Left lobe of liver (tissue), 2 donors: ENCODE measurements at regions not wholly inside any gene's neighbourhood (a gene's known extent, or its start where the extent isn't known, plus 50 kb on each side); places are given as distances from the start of the nearest gene placed in this dataset.
A peak's percentile ranks its signal among the peaks of the same experiment; 100 is the strongest.

ENCODE experiments used
- ATAC-seq: fragments of 200-7000 bp; cut with Tn5 transposase; one replicate; pipeline ENCODE4 v1.9.1; 2020; ENCODE audit warnings: mild to moderate bottlenecking, moderate library complexity
- DNase-seq: peaks from one replicate; pipeline ENCODE4 v3.0.0-alpha.2; 2020; ENCODE audit warnings: low spot score
- donor health status: DM: no; HTN: no; CAD: no; lungs with moderate emphysema.
- donor health status: DM: no; HTN: yes; CAD: no.

DNA sequence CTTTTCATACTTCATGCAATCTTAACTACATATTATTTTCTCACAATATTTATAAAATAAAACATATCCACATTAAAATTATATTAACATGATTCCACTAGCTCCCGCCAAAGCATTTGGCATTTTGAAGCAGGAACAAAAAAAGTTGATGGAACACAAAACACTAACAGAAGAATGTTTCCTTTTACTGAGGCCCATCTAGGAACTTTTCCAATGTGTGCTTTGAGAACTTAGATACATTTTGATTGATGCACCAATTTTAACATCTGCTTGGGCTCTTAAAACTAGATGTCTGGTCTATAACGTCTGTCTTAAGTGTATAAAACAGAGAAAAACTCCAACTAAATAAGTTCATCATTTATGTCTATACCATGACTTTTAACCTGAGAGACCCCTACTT is 1214.8 kb downstream of the SORCS1 start:
- ATAC-seq (no peak), DNase-seq (no peak)

DNA sequence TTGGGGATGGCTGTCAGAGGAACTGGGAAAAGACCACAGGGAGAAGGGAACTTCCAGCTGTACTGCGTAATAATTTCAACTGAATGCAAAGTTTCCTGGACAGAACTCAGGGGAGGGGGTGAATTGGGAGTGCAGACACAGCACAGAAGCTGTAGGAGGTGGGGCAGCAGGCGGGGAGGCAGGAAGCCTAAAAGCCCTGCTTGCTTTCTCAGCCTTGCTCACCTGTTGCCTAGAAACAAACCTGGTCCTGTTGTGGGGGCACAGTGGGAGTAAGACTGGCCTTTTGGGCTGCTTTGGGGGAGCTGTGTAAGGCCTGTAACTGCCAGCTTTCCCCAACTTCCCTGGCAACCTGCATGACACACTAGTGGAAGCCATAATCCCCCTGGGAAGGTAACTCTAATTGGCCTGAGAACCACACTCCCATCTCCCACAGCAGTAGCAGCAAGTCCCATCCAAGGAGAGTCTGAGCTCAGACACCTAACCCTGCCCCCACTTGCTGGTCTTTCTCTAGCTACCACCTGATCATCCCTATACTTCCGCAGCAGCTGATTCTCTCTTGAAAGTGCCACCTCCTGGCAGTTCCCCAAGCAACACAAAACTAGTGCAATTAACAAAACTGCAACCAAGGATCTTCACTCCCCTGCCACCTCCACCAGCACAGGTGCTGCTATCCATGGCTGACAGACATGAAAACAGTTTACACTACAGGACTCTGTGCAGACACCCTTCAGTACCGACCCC is 1239.3 kb downstream of the SORCS1 start:
- ATAC-seq (no peak), DNase-seq (no peak)

DNA sequence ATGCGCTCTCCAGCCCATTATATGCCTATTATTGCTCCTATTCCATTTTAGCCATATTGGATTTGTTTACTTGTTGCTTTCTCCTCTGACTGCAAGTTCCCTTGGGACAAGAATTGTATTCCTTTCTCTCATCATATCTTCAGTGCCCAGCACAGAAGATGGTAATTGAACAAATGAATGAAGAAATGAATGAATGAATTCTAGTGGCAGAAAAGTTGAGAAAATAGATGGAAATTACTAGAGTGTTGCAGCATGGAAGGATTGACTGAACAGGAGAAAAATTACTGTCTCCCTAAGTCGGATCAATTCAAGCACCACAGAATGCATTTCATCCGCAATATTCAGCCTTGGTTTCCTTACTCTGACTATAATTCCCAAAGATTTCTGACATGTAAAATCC is 1243.2 kb downstream of the SORCS1 start:
- no peak for ATAC-seq

DNA sequence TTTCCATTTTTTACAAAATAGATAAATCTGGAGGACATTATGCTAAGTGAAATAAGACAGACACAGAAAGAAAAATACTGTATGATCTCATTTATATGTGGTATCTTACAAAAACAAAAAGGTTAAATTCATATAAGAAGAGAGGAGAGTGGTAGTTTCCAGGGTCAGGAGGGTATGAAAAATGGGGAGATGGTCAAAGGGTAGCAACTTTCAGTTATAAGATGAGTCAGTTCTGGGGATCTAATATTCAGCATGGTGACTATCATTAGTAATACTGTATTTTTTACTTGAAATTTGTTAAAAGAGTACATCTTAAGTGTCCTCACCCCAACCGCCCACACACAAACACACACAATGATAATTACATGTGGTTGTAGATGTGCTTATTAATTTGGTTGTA is 1250.1 kb downstream of the SORCS1 start:
- no peak for ATAC-seq
- no peak for DNase-seq

More for the DNA sequence above, 1243.2 kb downstream of the SORCS1 start:
- DNase-seq = no peak

DNA sequence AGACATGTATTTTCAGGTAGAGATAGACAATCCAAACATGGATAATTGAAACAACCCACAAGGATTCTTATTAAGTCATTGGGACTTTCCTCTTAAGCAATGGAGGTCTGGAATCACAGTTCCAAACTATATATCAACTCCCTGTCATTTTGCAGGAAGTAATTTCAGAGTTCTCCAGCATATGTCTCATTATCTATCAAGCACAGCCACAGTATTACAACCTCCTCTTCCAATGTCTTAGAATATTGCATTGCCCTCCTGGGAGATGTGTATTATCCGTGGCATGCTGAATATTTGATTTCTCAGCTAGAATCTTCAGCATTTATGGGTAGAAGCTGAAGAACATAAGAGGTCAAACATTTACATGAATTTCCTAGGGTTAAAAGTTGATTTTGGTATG is 1255.8 kb downstream of the SORCS1 start:
- ATAC-seq = no peak
- no peak for DNase-seq

DNA sequence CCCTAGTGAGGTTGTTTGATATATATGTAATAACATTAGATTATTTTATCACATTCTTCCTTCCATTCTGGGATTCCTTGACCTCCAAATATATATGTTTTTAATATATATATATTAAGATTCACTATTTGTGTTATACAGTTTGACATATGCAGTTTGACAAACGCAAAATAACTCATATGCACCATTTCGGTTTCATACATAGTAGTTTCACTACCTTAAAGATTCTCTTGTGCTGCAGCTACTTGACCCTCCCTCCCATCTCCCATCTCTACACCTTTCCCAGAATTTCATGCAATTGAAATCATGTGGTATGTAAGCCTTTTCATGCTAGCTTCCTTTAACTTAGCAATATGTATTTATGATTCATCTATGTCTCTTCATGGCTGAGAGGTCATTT is 1244.4 kb downstream of the SORCS3 start:
- DNase-seq (no peak), ATAC-seq (no peak)

DNA sequence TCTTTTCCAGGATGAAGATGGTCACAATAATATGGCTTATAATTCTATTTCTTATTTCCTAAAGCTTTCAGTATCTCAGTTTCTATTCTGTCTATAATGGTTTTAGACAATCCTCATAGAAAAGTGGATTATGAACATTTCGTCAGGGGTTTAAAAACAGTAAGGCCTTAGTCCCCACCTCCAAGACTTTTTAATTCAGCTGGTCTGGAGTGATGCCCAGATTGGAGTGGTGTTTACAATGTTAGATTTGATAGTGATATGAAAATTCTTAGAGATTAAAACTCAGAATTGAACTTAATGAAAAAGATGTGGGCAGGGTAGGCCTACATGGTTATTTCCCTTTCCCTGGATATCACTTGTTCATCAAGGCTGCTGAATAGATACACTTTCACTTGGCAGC is 1238.3 kb downstream of the SORCS3 start:
- DNase-seq = no peak
- no peak for ATAC-seq

DNA sequence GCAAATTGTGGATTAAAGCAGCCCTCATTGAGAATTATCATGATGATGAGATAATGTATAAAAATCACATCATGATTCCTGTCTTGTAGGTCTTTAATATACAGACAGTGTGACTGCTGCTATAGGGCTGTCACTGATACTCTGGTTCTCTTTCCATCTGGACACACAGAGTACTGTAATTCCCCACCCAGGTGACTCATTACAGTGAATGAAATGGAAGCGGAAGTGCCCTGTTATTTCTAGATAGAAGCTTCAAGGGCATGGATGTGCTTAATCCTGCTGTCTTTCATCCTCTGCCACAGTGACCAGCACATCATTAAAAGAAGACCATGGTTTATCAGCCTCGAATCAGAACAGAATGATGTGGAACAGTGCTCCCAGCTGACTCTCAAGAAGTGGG is 1234.0 kb downstream of the SORCS3 start:
- ATAC-seq = no peak
- DNase-seq = no peak

DNA sequence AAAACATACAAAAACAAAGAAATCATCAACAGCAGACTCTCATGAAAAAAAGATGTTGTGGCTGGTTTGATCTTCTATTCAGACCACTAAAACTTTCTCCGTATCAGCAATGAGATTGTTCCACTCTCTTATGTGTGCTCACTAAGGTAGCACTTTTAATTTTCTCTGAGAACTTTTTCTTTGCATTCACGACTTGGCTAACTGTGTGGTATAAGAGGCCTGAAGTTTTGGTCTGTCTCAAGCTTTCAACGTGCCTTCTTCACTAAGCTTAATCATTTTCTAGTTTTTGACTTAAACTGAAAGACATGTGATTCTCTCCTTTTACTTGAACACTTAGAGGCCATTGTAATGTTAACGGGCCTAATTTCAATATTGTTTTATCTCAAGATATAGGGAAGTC is 1231.6 kb downstream of the SORCS3 start:
- no peak for ATAC-seq
- DNase-seq = no peak

DNA sequence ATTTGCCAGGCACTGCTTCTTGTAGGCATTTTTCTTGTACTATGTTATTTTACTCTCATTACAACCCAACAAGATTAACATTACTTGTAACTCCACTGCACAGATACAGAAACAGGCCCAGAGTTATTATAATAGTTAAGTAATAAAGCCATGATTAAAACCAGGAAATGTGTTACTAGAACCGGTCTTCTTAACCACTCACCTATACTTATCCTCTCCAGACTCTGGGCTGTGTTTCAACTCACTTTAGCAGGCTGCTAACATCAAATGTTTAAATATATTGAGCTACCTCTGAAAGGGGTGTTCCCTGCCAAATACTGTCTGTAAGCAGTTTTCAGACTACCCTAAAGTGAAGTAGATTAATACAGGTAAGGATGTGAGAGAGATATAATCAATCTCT is 1227.8 kb downstream of the SORCS3 start:
- ATAC-seq (no peak), DNase-seq (no peak)

DNA sequence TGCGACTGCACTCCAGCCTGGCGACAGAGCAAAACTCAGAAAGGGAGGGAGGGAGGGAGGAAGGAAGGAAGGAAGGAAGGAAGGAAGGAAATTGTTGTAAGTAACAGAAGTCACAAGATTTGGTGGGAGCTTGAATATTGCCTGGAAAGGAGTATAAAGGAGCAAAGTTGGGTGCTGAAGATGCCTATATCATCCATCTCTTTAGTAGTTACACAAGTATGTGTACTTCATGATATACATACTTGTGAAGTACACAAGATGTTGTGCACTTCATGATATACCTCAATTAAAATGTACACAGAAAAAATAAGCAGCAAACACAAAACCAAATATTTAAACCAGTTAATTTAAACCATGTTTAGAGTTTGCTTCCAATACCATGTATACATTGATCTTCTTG is 1223.8 kb downstream of the SORCS3 start:
- ATAC-seq = no peak
- no peak for DNase-seq

DNA sequence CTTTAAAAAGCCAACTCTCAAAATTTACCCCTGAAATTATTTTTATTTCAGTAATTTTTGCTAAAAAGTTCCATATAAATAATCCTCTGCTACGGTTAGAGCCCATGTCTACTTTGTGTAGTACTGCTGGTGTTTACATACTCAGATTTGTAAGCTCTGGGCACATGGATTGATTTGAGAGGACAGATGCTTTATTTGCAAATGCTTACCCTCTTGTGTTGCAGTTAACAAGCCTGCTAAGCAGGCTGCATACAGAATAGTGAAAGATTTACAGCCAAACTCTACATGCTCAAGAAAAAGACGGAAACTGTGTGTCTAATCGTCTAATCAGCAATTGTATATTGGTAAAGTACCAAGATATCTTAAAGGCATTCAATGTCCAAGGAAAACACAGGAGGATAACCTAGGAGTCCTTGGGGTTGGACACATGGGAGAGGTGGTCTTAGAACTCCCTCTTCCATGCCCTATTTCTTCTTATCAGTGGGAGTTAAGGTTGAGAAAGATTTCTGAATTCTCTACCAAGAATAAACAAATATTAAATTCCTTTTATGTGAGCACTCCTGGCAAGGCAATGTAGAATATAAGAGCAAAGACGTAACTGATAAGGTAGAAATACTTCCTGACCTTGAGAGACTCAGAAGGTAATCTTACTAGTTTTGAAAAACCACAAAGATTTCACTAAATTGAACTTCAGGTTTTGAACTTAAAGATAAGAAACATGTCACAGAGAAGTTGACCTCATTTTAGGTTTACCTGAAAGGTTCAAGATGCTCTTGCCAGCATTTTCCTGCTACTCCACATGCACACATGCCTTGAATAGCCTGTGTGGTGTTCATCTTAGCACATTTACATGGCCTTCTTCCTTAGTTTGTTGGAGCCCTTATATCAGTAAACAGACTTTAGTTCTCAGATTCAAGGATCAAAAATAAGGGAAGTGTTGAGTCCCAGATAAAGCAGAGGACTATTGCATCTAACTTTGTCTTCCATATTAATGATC is 1216.5 kb downstream of the SORCS3 start:
- no peak for DNase-seq
- ATAC-seq = no peak

DNA sequence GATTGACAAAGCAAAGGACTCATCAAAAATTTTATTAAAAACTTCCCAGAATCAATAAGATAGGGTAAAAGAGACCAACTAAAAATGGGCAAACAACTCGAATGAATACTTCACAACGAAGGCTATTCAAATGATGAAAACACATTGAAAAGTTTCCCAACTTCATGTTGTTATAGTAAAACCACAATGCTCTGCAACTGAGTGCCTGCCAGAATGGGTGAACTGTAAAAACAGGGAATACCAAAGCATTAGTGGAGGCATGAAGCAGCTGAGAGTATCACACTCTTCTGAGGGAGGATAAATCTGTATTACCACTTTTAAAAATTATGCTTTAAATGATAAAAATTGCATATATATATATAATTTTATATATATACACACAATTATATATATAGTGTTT is 1214.7 kb downstream of the SORCS3 start:
- no peak for ATAC-seq

DNA sequence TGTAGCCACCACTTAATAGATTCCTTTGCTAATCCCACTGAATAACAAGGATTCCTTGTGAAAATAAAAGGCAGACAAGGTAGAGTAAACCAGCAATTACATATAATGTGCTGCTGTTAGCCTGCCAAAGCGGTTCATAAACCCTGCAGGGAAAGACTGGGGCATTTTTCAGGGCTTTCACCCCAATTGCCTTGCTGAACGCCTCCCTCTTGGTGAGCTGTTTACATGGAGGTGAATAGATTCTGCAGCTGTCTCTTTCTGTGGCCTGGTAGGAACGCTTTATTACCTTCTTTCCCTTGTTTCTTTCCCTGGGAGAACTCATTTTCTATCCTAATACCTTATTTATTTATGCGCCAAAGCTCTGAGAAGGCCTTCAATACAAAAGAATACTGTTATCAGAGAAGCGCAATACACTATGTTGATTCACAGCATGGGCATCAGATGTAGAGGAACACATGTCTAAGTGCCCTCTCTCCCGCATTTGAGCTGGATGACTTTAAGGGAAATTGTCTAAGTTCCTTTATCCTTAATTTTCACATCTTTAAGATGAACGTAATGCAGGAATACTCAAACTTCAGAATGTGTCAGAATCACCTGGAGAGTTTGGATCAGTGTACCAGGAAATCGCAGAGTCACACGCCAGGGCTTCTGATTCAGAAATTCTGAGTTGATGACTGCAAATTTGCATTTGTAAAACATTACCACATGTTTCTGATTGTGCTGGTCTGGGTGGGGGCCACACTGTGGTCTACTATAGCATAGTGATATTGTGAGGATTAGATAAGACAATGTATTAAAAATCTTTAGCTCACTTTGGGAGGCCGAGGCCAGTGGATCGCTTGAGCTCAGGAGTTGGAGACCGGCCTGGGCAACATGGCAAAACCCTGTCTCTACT is 1203.8 kb downstream of the SORCS3 start:
- DNase-seq (no peak), ATAC-seq (no peak)

More for the DNA sequence above, 1214.7 kb downstream of the SORCS3 start:
- DNase-seq = no peak

DNA sequence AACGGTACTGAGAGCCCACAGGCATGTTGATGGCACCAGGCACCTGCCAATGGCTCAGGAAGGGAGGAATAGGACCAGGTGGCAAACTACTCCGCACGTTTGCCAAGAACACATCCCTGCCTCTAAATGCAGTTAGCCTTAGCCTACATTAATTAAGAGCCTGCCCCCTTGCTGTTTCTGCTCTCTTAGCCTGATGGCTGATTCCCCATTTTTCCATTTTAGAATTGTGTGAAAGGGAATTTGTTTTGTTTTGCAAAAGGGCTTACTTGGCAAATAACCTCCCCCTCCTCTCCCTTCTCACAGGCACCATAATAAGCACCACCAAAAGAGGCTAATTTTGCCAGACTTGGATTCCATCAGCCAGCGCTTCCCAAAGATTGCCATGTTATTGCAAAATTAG is 1203.2 kb downstream of the SORCS3 start:
- no peak for ATAC-seq

DNA sequence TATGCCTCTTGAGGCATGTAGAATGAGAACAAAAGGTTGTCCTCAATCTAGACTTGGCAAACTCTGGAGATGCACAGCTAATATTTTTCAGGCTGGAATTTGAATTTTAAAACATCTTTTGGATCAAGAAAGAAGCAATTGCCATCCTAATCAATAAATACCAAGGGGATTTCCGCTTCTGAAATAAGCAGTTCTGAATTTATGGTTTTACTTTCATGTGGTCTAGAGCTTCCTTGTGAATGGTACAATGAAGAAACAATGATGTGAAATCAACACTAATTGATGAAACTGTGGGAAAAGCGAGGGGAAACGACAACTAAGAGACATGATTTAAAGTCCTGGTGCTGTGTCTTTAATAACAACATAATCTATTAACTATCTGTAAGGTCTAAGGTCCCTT is 1202.7 kb downstream of the SORCS3 start:
- ATAC-seq (no peak), DNase-seq (no peak)

More for the DNA sequence above, 1203.2 kb downstream of the SORCS3 start:
- no peak for DNase-seq

DNA sequence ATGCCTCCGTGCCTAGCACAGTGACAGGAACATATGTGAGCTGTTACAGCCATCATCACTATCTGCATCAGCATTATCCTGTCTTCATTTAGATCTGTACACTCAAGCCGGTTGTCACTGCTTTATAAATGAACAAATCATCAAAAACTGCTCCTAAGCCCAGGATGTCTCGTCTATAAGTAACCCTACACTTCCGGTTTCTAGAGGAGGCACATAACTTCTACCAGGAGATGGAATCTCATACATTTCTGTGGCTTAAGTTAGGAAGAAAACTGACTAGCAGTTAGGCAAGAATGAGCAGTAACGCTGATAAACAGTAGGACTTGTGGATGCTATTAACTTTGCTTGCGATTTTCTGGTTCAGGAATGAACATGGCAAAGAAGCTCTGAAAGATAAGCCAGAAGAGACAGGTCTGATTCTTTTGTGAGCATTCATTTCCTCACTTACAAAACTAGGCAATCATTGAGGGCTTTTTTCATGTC is 1199.2 kb downstream of the SORCS3 start:
- no peak for ATAC-seq

DNA sequence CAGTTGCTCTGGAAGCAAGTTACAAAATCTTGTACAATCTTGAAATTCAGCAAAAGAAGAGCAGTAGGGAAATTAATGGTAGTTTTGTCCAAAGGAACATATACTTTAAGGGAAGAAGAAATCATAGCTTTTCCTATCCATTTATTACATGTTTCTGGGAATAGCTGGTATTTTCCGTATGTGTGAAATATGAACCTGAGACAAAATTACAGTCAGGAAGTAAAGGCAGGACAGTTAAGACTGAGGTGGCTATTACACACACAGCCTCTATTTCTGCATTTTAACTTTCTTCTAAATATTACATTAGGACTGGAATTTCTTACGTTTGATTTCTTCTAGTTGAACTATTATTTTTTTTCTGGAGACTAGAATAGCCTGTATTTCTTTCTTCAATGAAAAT is 1197.3 kb downstream of the SORCS3 start:
- DNase-seq (no peak), ATAC-seq (no peak)

More for the DNA sequence above, 1199.2 kb downstream of the SORCS3 start:
- no peak for DNase-seq

DNA sequence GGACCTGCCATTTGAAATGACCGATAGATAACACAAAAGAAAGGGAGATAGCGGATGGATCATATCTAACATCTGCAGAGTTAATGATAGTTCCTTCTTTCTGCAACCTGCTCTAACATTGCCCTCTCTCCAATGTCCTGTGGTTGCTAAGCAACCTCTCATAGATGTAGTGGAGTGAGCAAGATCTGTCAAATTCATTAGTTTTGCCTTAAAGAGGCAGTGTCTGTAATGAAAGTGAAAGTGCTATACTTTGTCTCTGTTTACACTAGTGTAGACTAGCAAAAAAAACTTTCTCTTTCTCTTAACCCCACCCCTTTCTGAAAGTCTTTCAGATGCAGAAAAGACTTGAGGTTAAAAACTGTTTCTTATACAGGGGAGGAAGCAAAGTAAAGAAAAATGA is 1196.9 kb downstream of the SORCS3 start:
- DNase-seq (no peak), ATAC-seq (peak; percentile 78)

DNA sequence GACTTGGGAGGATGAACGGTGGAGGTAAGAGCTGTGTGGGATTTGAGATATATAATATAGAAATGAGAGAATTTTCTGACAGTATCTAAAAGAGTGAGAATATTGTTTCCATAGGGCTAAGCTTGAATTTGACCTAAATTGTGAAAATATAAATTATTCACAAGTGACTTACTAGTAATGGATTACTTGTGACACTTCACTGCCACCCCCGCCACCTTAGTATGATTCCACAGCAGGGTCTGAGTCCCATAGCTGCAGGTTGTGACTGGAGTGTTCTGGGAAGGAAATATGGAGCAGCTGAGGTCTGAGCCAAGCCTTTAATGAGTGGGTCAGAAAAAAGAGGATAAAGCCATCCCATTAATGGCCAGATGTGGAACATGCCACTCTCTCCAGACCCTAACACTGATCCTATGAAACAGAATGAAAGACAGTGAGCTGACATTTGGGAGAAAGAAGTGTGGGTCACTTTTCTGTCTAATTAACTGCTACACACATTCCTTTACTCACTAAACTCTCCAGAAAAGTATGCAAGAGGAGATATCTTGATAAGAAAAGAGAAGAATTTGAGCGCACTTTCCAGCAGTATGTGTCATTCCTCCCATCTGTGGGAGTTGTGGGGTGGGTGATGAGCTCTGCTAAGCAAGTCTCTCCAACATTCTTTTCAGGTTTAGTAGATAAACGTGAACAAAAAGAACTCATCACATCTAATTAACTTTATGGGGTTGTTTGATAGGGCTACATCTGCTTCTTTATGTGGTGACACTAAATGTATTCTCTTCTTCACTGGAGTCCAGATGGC is 1193.4 kb downstream of the SORCS3 start:
- ATAC-seq (no peak), DNase-seq (no peak)
